GM21528 (cell line): ENCODE measurements at regions not wholly inside any gene's neighbourhood (a gene's known extent, or its start where the extent isn't known, plus 50 kb on each side); places are given as distances from the start of the nearest gene placed in this dataset.

Experiments
- ATAC-seq: cut with Tn5 transposase; IDR thresholded peaks from one replicate; pipeline ENCODE4 v1.9.1; 2021; ENCODE audit warnings: mild to moderate bottlenecking, moderate library complexity; ENCODE audit not compliant: unreplicated experiment, low FRiP score

DNA sequence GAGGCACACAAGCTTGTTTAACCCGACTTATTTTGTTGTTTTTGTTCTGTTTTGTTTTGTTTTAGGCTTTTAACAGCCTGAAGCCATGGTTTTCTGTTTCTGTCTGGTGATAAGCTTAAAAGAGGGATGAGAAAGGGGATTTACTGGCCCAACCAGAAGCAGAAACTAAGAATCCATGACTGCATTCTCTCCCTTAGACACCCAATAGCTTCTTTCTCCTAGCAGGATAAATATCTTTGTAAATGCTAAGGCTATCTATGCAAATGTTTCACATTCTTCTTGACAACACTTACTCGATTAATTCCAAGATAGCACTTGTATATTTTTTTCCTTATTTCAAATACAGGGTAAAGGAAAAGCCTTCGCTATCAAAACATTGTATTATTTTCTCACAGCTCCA is 53.7 kb upstream of the SMAD1 start:
- no peak for ATAC-seq

DNA sequence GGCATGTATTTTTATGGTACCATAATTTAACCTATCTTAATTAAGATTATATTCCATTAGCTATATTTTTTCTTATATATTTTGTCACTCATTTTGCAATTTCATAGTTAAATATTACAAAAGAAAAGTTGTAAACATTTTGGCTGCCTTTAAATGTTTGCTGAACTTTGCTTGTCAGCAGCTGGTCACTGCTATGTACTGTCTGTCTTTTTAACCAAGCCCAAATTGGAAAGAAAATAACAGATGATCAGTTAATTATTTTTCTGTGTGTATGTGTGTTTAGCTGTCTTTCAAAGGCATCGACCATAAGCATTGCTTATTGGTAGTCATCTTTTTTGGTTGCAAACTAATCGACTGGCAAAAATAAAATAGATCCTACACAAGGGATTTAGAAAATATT is 54.4 kb upstream of the SMAD1 start:
- no peak for ATAC-seq

DNA sequence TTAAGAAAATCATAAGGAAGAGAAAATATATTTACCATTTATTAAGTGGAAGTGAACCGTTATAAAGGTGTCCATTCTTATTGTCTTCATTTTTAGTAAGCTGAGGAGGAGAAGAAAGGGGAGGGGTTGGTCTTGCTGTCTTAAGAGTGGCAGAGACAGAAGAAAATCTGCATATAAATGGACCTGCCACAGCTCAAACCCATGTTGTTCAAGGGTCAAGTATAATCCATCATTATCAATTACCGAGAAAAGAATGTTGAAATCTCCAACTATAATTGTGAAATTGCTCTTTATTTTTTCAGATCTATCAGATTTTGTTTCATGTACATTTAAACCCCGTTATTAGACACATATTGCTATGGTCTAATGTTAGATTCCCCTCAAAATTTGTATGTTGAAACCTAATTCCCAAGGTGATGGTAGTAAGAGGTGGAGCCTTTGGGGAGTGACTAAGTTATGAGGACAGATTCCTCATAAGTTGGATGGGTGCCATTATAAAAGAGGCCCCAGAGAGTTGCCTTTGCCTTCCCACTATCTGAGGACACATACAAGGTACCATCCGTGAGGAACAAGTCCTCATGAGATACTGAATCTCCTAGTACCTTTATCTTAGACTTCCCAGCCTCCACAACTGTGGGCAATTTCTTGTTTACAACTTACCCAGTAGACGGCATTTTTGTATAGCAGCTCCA is 58.5 kb upstream of the SMAD1 start:
- ATAC-seq = no peak

DNA sequence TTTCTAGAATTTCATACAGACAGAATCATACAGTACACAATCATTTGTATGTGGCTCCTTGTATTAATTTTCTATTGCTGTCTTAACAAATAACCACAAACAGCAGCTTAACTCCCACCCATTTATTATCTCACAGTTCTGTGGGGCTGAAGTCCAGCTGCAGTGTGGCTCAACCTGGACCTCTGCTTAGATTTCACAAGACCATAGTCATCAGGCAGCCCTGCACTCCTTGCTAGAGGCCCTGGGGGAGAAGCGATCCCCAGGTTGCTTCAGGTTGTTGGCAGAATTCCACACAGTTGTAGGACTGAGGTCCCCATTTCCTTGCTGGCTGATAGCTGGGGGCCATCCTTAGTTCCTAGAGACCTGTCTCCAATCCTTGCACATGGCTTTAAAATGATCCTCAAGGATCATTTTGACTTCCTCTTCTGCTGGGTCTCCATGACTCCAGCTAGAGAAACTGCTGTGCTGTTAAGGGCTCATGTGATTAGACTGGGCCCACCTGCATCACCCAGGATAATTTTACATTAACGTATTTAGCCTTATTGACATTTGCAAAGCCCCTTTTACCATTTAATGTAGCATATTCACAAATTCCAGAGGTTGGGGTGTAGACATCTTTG is 60.9 kb upstream of the SMAD1 start:
- ATAC-seq = no peak

DNA sequence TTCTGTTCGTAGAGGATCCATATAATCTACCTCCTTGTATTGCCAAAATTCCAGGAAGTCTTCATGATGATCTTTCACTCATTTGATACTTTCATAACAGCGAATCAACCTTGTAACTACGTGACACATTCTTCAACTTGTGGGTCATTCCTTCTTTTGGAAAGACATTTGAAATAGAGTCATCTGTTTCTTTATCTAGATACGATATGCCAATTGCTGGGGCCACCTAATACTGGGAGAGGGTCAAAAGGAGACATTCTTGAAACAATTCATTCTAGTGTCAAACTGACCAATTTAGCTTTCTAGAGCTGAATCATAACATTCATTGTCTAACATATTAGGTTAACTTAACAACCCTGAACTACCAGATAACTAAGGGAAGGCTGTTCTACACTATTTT is 62.9 kb upstream of the SMAD1 start:
- no peak for ATAC-seq

DNA sequence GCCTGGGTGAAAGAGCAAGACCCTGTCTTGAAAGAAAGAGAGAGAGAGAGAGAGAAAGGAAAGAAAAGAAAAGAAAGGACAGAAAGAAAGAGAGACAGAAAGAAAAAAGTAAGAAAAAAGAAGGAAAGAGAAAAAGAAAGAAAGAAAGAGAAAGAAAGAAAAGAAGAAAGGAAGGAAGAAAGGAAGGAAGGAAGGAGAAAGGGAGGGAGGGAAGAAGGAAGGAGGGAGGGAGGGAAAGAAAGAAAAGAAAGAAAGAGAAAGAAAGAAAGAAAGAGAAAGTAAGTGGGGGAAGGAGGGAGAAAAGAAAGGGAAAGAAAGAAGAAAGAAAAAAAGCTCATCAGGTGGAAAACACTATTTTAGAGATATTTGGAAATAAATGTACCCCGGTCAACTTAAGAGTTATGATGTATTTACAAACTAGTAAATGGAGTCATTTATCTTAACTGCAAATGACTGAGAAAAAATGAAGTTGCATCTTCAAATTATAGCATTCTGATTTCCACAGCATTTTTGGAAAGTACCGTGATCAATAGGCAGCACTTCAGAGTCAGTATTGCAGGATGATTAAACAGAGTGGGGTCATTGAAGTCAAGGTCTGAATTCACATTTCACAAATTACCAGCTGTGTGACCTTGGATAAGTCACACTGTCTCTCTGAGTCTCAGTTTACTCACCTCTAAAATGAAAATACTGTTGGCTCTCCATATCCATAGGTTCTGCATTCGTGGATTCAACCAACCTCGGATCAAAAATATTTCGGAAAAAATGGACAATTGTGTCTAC is 64.1 kb upstream of the SMAD1 start:
- no peak for ATAC-seq

DNA sequence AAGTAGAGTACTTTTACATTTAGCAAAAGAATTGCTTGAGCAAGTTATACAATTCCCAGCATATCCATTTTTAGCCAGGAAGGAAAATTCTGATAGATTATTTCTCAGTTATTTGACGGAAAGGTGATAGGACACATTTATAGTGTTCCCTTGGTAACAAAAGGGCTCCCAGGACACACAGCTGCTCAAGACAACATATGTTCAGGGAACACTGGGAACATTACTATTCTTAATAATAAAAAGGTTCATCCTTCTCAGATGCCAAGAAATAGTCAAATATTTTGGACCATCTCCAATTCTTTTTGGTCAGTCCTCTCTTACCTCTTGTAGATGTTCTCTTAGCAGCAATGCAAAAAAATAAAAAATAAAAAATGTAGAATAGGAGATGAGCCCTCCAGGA is 66.8 kb upstream of the SMAD1 start:
- ATAC-seq = no peak

DNA sequence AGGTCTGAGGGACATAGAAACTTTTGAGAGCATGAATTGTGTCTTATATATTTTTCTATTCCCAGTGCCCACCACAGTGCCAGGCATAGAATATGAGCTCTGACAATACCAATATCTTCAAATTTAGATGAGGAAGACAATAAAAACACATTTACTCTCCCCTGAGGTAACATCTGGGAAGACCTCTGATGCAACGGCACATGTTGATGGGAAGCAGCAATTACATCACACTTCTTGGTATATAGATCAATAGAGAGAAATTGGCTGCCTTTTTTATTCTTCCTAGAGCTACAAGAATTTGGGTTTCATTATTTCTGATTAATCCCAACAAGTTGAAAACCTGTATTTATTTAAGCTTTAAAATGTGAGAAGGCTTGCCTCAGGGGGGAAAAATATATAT is 67.4 kb upstream of the SMAD1 start:
- no peak for ATAC-seq

DNA sequence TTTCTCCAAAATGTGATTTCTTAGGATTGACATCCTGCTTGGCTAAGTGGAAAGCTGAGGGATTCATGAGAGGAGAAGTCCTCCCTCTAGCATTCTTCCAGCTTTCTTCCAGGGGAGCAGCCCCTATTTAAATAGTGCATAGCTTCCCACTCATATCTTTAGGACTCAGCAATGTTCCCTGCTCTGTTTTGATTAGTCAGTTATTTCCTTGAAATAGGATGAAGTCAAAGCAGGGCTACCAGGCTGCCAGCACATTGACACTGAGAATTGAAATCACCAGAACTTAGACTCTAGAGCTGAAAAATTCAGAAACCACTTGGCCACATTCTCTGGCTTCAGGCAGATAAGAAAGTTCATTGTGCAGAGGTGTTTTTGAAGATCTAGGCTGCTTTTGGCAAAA is 74.7 kb upstream of the SMAD1 start:
- no peak for ATAC-seq

DNA sequence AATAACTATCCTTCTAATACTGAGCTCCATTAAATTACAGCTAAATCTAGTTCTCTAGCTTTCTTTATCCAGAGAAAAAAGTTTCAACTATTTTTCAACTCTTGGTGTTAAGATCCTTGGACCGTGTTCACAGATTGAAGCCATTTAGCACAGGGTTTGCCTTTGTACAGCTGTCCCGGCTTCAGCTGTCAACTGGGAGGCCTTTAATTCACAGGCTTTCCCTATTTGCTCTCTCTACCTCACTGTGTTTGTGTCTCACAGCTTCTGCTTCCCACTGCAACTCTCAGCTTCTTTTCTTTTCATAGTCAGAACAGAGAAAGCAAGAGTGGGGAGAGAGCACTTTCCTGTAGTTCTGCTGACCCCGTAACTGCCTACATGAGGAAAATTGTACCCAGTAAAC is 76.9 kb upstream of the SMAD1 start:
- ATAC-seq = no peak

DNA sequence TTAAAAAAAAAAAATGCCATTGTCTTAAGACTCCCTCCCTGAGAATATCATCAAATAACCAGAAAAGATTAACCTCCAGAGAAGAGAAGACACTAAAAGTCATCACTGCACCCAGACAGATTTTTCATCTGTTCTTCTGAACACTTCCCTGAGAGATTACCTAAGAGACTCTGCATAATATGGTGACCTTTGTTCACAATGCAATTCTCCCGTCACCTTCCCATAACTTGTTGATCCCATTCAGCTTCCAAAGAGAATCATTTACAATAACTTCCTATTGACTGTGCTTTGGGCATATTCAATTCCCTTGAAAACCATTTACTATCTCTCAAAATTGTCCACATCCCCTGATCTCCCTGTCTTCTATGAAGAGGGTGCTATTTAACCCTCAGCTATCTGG is 85.1 kb upstream of the SMAD1 start:
- ATAC-seq = no peak

DNA sequence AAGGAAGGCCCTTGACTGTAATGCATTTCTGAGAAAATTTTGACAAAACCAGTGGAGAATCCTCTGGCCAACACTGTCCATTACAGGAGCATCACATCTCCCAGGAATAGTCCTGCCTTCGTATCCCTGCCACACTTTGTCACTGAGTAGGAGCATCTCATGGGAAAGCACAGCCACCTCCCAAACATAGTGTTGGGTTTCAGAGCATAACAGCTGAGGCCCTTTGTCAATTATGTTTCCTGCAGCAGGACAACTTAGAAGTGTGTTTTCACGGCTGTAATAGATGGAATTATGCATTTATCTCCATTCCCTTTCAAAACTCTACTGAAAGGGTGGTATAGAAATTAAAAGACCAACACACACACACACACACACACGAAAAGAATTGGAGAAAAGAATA is 91.1 kb upstream of the SMAD1 start:
- no peak for ATAC-seq

DNA sequence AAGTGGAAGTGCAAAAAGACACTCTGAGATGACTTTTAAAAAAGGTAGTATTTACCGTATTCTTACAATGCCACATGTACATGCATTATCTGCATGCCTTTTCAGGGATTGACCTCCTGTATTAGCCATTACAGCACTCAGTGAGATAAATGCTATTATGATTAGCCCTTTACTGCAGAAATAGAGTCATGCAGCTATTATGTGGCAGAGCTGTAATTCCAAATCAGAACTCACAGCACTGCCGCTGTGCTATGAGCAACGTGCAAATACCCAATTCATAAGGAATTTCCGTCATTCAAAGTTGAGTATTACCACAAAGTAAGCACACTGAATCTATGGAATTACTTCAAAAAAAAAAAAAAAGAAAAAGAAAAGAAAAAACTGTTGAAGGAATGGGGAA is 92.1 kb upstream of the SMAD1 start:
- ATAC-seq = no peak

DNA sequence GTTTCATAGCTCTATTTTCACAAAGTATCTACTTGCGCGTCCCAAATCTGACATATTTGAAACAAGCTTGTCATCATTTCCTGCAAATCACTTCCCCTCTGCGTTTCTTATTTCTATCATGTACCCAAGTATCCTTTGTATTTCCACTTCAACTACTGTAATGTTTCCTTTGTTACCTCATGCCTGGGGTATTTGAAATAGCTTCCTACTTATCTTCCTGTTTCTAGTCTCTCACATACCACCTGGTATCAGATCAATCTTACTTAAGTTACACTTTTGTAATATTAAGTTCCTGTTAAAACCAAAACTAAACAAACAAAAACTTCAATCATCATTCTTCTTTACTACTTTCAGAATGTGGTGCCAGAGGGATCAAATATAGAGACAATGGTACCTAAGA is 93.6 kb upstream of the SMAD1 start:
- no peak for ATAC-seq

DNA sequence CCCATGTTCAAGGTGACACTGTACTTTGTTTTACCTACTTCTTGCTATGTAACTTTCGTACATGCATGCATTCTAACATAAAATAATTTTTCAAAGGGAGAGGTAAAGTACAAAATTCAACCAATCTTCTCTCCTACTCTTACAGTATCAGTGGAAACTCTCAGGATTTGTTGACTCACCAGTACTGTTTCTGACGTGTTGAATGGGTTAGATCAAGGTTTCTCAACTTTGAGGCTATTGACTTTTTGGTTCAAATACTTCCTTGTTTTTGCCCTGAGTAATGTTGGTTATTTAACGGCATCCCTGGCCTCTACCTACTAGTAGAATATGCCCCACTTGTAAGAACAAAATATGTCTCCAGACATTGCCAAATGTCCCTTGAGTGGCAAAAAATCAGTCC is 94.6 kb upstream of the SMAD1 start:
- ATAC-seq = no peak

DNA sequence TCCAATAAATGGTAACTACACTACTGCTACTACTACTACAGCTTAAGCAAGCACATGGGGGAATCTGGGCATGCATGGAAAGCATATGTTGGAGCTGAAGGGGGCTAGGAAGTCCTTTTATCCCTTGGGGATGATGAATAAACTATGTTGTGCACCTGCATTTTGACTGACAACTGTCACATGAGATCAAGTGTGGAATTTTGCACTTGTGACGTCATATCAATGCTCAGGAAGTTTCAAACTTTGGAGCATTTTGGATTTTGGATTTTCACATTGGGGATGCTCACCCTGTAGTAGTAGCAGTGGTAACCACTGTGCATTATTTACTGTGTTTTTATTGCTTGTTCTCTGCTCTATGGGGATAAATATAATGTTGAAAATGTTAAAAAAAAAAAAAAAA is 100.5 kb upstream of the SMAD1 start:
- no peak for ATAC-seq

DNA sequence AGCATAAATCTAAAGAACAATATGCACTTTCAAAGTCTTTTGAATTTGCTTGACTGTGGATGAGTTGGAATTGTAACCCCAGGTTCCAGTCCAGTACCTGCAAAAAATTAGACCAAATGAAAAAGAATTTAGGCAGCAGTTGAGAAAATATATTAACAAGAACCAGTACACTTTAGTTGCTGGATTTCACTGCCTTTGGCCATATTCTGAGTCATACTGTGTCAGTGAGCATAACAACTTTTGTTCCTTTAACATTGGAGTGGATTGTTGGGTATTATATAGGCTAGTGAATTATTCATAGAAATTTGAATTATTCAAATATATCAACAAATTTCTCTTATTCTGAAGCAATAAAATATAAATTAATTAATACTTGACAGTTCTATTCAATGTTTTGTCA is 101.5 kb upstream of the SMAD1 start:
- ATAC-seq = no peak

DNA sequence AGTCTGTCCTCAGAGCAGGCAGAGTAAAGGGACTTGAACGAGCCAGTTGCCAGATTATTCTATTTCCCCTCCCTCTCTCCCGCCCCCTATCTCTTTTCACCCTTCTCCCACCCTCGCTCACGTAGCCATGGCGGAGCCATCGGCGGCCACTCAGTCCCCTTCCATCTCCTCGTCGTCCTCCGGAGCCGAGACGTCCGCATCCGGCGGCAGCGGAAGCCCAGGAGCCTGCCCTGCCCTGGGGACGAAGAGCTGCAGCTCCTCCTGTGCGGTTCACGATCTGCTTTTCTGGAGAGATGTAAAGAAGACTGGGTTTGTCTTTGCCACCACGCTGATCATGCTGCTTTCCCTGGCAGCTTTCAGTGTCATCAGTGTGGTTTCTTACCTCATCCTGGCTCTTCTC is 106.2 kb upstream of the SMAD1 start:
- ATAC-seq = no peak

DNA sequence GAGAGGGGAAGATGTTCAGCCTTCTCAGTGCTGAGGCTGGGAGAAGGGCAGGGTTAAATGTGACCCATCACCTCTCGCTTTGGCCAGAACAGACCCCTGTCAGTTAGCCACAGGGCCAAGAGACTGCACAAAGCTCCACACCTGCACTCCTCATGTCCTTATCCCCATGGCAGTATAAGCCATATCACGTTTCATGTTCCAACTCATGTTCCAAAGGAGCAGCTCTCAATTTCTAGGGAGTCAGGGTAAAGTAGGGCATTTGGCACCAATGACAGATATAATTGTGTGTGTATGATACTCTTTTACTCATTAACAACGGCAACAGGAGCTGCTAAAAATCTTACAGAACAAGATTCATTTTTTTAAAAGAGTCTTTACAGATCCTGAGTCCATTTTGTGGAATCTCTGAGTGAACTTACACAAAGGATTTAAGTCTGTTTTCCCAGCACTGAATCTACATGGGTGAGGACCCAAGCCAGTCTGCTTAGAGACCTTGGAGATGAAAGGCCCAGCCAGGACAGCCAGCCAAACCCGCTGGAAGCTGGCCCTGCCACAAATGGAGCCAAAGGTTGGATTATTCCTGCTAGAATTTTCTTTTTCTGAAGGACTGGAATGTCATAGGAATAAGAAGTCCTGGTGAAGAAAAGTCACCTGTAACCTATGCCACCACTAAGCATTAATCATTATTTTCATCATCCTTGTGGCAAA is 129.1 kb upstream of the SMAD1 start:
- no peak for ATAC-seq

DNA sequence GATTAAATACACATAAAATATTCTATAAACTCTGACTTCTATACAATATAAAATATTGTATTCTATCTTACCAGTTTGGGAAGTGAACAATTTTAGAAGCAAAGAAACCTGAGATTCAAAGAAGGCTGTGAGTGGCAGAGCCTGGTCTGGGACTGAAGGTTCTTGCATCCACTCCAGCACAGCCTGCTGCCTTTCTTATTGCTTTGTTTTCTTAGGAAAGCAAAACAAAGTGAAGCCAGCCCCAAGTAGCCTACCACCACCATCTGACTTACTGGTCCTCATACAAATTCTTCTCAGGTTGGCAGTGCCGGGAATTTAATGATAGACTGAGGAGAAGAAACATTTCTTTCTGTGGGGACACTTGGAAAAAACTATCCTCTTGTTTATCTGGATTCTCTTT is 129.7 kb upstream of the SMAD1 start:
- ATAC-seq = no peak

DNA sequence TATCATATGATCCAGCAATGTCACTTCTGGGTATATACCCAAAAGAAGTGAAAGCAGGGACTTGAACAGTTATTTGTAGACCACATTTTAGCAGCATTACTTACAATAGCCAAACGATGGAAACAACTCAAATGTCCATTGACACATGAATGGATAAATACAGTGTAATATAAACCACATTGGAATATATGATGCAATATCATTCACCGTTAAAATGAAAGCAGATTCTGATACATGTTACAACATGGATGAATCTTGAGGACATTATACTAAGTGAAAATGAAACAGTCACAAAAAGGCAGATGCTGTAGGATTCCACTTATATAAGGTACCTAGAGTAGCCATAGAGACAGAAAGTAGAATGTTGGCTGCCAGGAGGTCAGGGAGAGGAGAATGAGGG is 130.5 kb upstream of the SMAD1 start:
- ATAC-seq = no peak
